ENCODE measurements at regions not wholly inside any gene's neighbourhood (a gene's known extent, or its start where the extent isn't known, plus 50 kb on each side); places are given as distances from the start of the nearest gene placed in this dataset.

DNA sequence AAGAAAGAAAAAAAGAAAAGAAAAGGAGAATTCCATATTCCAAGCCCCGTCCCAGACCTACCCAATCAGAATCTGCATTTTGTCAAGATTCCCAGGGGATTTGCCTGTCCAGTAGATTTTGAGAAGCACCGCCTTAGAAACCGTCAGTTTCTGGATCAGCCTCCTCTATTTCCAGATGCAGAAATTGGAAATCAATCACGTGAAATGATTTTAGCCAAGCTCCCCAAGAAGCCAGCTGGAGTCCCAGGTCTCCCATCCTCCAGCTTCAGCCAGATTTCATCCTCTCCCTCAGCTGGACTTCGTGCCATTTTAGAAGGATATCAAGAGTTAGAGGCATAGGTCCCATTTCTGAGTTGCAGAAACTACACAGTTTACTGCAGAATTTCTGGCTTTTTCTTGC lies 629.3 kb downstream of the MID1IP1 start:
- Histone ChIP-seq H3K18ac (ENCODE audit: insufficient read length, low read depth, low read length) (no peak overlapping the region), H3K9me3 (ENCODE audit: control insufficient read depth, low read depth, low read length) (no peaks in the 10 kb centered on the region), H2BK20ac (ENCODE audit: low read depth, low read length, poor library complexity, severe bottlenecking) (no peak overlapping the region), H2BK120ac (ENCODE audit: low read depth, low read length, poor library complexity, severe bottlenecking) (no peak overlapping the region), H2AK5ac (ENCODE audit: insufficient read length, low read length) (no peak overlapping the region), H3K23ac (ENCODE audit: insufficient read length, low read depth, low read length) (no peak overlapping the region), H3K79me1 (ENCODE audit: insufficient read depth, low read depth, low read length, poor library complexity, severe bottlenecking) (no peaks in the 10 kb centered on the region), H3K14ac (ENCODE audit: insufficient read depth, low read length) (no peak overlapping the region), H3K79me2 (ENCODE audit: insufficient read depth, low read length) (no peaks in the 10 kb centered on the region), H4K91ac (ENCODE audit: insufficient read length, low read depth, low read length) (no peak overlapping the region), H3K4ac (ENCODE audit: low read depth, low read length) (no peak overlapping the region), H3K9ac (ENCODE audit: extremely low read depth, insufficient read length, low read length) (no peak overlapping the region), H2BK12ac (ENCODE audit: insufficient read length, low read depth, low read length) (no peak overlapping the region), H2BK5ac (ENCODE audit: insufficient read length, low read length) (no peak overlapping the region), H3T11ph (ENCODE audit: low read length) (no peak overlapping the region), H4K20me1 (ENCODE audit: control insufficient read depth, insufficient read depth, insufficient read length) (no peaks in the 10 kb centered on the region), H4K8ac (replicated peaks; ENCODE audit: insufficient read length, low read depth, low read length) (no peak overlapping the region), H3K4me2 (ENCODE audit: insufficient read depth, insufficient read length, low read length) (no peak overlapping the region), H3K27ac (ENCODE audit: insufficient read length, low read depth, low read length) (no peak overlapping the region), H4K5ac (ENCODE audit: insufficient read length, low read depth, low read length) (no peak overlapping the region), H2BK15ac (ENCODE audit: low read depth, low read length) (no peak overlapping the region), H2AFZ (ENCODE audit: low read length) (no peak overlapping the region), H3K23me2 (ENCODE audit: insufficient read length, low read depth, low read length, poor library complexity, severe bottlenecking) (no peaks in the 10 kb centered on the region), H3K27me3 (ENCODE audit: insufficient read depth, low read length) (no peaks in the 10 kb centered on the region), H3K56ac (ENCODE audit: insufficient read length, low read depth, low read length) (no peak overlapping the region), H3K4me1 (ENCODE audit: insufficient read depth, low read length) (no peaks in the 10 kb centered on the region)
- DNase-seq: no peak
- peaks cover 0 to 2% (median 0%) of the 10 kb centered on the region in 3 experiments; a peak in 2 of 7 replicates for H3K36me3 Mint-ChIP-seq (ENCODE audit: insufficient read depth in 1 of 3, low read depth in 3 of 3)
- no peaks in the 10 kb centered on the region; the same call in none of the 2 replicates for H3K27me3 Mint-ChIP-seq (ENCODE audit: low read depth)
- H3K4me1 Mint-ChIP-seq: peaks cover 0 to 3% of the 10 kb centered on the region in 2 experiments; a peak in 1 of 4 replicates
- no peak for TF ChIP-seq CTCF (conservative IDR thresholded peaks at IDR 0.05)
- no CpG with 5 or more reads among the region's 5 CpGs for WGBS (ENCODE audit: extremely low coverage, insufficient read length, low lambda C conversion rate)
- no peak overlapping the region for H3K4me3 Mint-ChIP-seq
- H3K9me3 Mint-ChIP-seq: peaks cover 62 to 72% of the 10 kb centered on the region in 2 experiments
- H3K27ac Mint-ChIP-seq: no peak overlapping the region

Data from H9 (cell line).